Loucy (cell line): ENCODE measurements at regions not wholly inside any gene's neighbourhood (a gene's known extent, or its start where the extent isn't known, plus 50 kb on each side); places are given as distances from the start of the nearest gene placed in this dataset.

Source experiments
- H2AFZ ChIP-seq: fragments of 200-600 bp; sonication (generic); 2 replicates; pipeline ENCODE4 v1.6.0; 2016; ENCODE audit warnings: antibody characterized with exemption, mild to moderate bottlenecking, low read length, moderate library complexity
- H3F3A ChIP-seq: fragments of 200-600 bp; 2 replicates; pipeline ENCODE4 v1.6.0; 2016; ENCODE audit warnings: antibody characterized with exemption, low read depth, mild to moderate bottlenecking
- H3K27me3 ChIP-seq: fragments of 200-600 bp; sonication (generic); 2 replicates; pipeline ENCODE4 v1.6.1; 2014; ENCODE audit warnings: low read length, mild to moderate bottlenecking; ENCODE audit not compliant: insufficient read depth, poor library complexity, severe bottlenecking
- H3K36me3 ChIP-seq: fragments of 200-600 bp; sonication (generic); 2 replicates; pipeline ENCODE4 v1.6.1; 2016; ENCODE audit warnings: low read length; ENCODE audit not compliant: insufficient read depth
- H3K4me1 ChIP-seq: fragments of 200-600 bp; sonication (generic); 2 replicates; pipeline ENCODE4 v1.5.1; 2014; ENCODE audit warnings: low read length, mild to moderate bottlenecking; ENCODE audit not compliant: insufficient read depth, poor library complexity, severe bottlenecking
- H3K4me2 ChIP-seq: fragments of 200-600 bp; sonication (generic); 2 replicates; pipeline ENCODE4 v1.6.0; 2014; ENCODE audit warnings: antibody characterized with exemption, low read length, low read depth, mild to moderate bottlenecking; ENCODE audit not compliant: poor library complexity, severe bottlenecking
- H3K4me3 ChIP-seq: fragments of 200-600 bp; sonication (generic); 2 replicates; pipeline ENCODE4 v1.5.1; 2014; ENCODE audit warnings: low read length, mild to moderate bottlenecking, mixed read lengths; ENCODE audit not compliant: poor library complexity, severe bottlenecking
- H3K79me2 ChIP-seq: fragments of 200-600 bp; sonication (generic); 2 replicates; pipeline ENCODE4 v1.6.1; 2014; ENCODE audit warnings: low read length; ENCODE audit not compliant: insufficient read depth
- H3K9ac ChIP-seq: fragments of 200-600 bp; sonication (generic); 2 replicates; pipeline ENCODE4 v1.6.0; 2014; ENCODE audit warnings: mild to moderate bottlenecking, low read depth, low read length, moderate library complexity; ENCODE audit not compliant: poor library complexity, severe bottlenecking
- H3K9me2 ChIP-seq: fragments of 200-600 bp; sonication (generic); replicated peaks from 2 replicates; pipeline ENCODE4 v1.6.1; 2016; ENCODE audit warnings: low read depth, low read length, mixed read lengths
- H3K9me3 ChIP-seq: fragments of 200-600 bp; sonication (generic); 2 replicates; pipeline ENCODE4 v1.6.1; 2014; ENCODE audit warnings: mild to moderate bottlenecking, antibody characterized with exemption, low read length, low read depth; ENCODE audit not compliant: insufficient read depth
- H4K20me1 ChIP-seq: fragments of 200-600 bp; sonication (generic); 2 replicates; pipeline ENCODE4 v1.6.0; 2014; ENCODE audit warnings: antibody characterized with exemption, low read length, mild to moderate bottlenecking; ENCODE audit not compliant: insufficient read depth, poor library complexity, severe bottlenecking
- EZH2phosphoT487 ChIP-seq: fragments of 200-600 bp; IDR thresholded peaks from 2 replicates; pipeline ENCODE4 v1.6.1; 2018; ENCODE audit warnings: antibody characterized with exemption, mild to moderate bottlenecking, moderate library complexity, borderline replicate concordance
- TF ChIP-seq, protein P1 (sequence below): fragments of 200-600 bp; sonication (generic); conservative IDR thresholded peaks from 2 replicates; pipeline ENCODE4 v1.5.1; 2014; ENCODE audit warnings: mild to moderate bottlenecking, antibody characterized with exemption, low read length

DNA sequence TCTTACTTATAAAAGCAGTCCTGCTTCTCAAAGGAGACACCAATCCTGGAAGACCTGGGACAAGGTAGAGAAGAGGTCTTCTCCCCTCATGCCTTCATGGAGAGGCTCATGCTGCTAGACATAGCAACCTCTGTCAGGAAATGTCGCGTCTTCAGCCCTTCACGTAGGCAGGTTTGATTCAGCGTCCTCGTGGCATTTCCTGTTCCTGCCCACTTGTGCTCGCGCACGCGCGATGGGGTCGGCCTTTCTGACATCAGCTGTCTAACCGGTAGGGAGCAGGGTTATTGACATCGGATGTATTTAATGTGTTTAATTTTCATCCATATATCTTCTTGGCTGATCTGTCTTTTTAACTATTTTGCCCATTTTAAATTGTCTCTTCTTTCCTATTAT, 292.4 kb downstream of the THBS2 start:
- H3K4me1 ChIP-seq, result no peaks in the 10 kb centered on the region
- H3F3A ChIP-seq, result no peaks in the 10 kb centered on the region
- no peak overlapping the region for H2AFZ ChIP-seq
- no peaks in the 10 kb centered on the region for H3K27me3 ChIP-seq
- TF ChIP-seq EZH2phosphoT487, result no peak
- TF ChIP-seq, protein P1, sequence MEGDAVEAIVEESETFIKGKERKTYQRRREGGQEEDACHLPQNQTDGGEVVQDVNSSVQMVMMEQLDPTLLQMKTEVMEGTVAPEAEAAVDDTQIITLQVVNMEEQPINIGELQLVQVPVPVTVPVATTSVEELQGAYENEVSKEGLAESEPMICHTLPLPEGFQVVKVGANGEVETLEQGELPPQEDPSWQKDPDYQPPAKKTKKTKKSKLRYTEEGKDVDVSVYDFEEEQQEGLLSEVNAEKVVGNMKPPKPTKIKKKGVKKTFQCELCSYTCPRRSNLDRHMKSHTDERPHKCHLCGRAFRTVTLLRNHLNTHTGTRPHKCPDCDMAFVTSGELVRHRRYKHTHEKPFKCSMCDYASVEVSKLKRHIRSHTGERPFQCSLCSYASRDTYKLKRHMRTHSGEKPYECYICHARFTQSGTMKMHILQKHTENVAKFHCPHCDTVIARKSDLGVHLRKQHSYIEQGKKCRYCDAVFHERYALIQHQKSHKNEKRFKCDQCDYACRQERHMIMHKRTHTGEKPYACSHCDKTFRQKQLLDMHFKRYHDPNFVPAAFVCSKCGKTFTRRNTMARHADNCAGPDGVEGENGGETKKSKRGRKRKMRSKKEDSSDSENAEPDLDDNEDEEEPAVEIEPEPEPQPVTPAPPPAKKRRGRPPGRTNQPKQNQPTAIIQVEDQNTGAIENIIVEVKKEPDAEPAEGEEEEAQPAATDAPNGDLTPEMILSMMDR, result no peak
- no peaks in the 10 kb centered on the region for H3K9me2 ChIP-seq
- H3K9ac ChIP-seq, result no peak overlapping the region
- H4K20me1 ChIP-seq, result no peaks in the 10 kb centered on the region
- H3K4me2 ChIP-seq, result no peak overlapping the region
- no peaks in the 10 kb centered on the region for H3K36me3 ChIP-seq
- H3K79me2 ChIP-seq, result no peaks in the 10 kb centered on the region
- H3K4me3 ChIP-seq, result no peak overlapping the region
- H3K9me3 ChIP-seq, result peaks cover 5% of the 10 kb centered on the region; the same call in 1 of the 2 replicates

DNA sequence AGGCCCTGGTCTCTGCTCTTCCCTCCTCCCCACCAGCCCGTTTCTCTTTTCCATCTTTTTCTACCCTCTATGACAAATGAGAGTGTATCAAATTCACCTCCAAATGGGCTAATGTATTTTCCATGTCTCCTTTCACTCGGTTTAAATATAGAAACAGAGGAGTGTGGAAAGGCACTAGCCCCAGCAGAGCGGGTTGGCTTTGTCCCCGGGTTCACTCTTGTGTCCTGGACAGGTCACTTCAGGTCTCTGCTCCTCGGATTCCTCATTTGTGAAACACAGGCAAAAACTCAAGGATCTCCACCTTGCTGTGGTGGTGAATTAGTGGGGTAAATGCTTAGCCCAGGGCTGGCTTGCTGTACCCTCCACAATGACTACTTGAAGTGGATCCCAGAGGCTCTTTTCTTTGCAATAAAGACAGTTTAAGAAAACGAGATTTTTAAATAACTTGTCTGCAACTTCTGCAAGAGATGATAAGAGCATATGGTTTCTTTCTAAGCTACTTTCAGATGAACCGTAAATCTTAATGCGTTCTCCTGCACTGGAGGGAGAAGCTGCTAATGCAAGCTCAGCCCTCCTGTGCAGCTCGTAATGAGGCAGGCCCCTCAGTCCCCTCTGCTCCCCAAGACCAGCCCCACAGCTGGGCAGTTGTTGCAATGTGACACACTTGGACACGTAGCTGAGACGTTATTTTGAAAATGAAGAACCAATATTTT, 292.9 kb downstream of the THBS2 start:
- no peaks in the 10 kb centered on the region for H3K79me2 ChIP-seq

DNA sequence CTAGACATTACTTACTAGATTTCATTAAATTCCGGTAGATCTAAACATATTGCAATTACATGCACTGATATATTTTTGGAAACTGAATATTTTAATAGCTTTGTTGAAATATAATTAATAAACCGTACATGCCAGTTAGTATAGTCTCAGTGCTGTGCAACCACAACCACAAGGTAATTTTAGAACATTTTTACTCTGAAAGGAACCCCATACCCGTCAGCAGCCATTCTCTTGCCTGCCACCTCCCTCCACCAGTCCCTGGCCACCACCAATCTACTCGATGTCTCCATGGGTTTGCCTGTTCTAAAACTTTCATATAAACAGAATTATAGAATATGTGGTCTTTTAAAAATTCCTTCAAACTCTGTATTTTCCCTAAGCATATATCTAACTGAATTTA, 293.9 kb downstream of the THBS2 start:
- H3K9me2 ChIP-seq, result no peaks in the 10 kb centered on the region
- H3K79me2 ChIP-seq, result no peaks in the 10 kb centered on the region
- no peaks in the 10 kb centered on the region for H3K36me3 ChIP-seq
- TF ChIP-seq EZH2phosphoT487, result no peak
- TF ChIP-seq, protein P1, result no peak
- H4K20me1 ChIP-seq, result no peaks in the 10 kb centered on the region
- no peak overlapping the region for H3K4me2 ChIP-seq
- peaks cover 3% of the 10 kb centered on the region; the same call in 1 of the 2 replicates for H3K9me3 ChIP-seq
- H3K9ac ChIP-seq, result no peak overlapping the region
- no peaks in the 10 kb centered on the region for H3F3A ChIP-seq
- no peak overlapping the region for H3K4me3 ChIP-seq
- no peaks in the 10 kb centered on the region for H3K4me1 ChIP-seq
- H2AFZ ChIP-seq, result no peak overlapping the region
- H3K27me3 ChIP-seq, result no peaks in the 10 kb centered on the region

More for the DNA sequence above, 292.9 kb downstream of the THBS2 start:
- Histone ChIP-seq H3K27me3 (no peaks in the 10 kb centered on the region), H3K36me3 (no peaks in the 10 kb centered on the region), H2AFZ (no peak overlapping the region), H3K9me3 (peaks cover 5% of the 10 kb centered on the region; the same call in 1 of the 2 replicates), H3F3A (no peaks in the 10 kb centered on the region), H3K9me2 (no peaks in the 10 kb centered on the region), H3K4me1 (no peaks in the 10 kb centered on the region), H3K4me2 (no peak overlapping the region), H4K20me1 (no peaks in the 10 kb centered on the region), H3K9ac (no peak overlapping the region), H3K4me3 (no peak overlapping the region)
- no peak for TF ChIP-seq EZH2phosphoT487
- TF ChIP-seq, protein P1, result no peak
